HG02870 (cell line): ENCODE measurements at regions not wholly inside any gene's neighbourhood (a gene's known extent, or its start where the extent isn't known, plus 50 kb on each side); places are given as distances from the start of the nearest gene placed in this dataset.

Source experiments
- ATAC-seq: cut with Tn5 transposase; IDR thresholded peaks from one replicate; pipeline ENCODE4 v1.9.1; 2021; ENCODE audit warnings: mild to moderate bottlenecking, moderate library complexity; ENCODE audit not compliant: unreplicated experiment

GRCh38 chr11:90822996-90823395 lies 600.1 kb upstream of the CHORDC1 start:
- no peak for ATAC-seq

DNA sequence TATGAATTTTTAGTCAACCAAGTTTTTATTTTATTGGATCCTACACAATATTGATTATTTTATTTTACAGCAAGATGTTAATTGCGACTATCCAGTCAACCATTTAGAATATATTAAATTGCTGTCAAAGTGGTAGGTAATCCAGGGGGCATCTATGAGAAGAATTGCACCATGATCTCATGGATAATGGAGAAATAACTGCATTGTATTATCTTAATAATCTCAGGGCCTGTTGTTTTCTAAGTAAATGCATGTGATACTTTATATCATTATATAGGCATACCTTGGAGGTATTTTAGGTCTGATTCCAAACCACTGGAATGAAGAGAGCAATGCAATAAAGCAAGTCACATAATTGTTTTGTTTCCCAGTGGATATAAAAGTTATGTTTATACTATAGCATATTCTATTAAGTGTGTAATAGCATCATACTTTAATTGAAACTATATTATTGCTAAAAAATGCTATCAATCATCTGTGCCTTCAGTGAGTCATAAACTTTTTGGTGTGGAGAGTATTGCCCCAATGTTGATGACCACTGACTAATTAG lies 595.4 kb upstream of the CHORDC1 start:
- ATAC-seq = no peak

DNA sequence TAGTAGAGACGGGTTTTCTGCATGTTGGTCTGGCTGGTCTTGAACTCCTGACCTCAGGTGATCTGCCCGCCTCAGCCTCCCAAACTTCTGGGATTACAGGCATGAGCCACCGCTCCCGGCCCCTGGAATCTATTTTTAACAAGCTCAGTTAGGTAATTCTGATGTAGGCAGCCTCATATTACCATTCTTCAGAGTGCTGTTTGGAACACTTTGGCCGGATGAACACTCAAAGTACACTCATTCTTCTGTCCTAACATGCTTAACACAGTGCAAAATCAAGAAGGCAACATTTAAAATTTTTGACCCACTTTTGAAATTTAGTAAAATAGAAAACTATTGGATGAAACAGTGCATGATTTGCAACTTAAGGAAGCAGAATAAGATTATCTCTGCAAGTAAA lies 586.7 kb upstream of the CHORDC1 start:
- ATAC-seq = no peak

DNA sequence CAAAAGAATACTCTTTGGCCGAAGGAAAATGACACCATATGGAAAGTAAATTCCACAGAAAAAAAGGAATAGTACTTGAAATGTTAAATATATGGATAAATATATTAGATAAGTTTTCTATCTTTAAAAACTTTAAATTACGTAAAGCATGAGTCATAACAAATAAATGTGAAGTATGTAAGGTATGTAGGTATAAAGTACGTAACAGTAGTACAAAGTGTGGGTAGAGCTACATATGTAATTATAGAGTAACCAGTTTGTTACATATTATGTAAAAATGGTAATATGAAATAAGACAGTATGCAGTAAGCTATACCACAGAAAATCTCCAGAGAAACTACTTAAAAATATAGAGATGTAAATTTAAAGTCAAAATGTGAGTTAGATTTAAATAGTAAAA lies 582.3 kb upstream of the CHORDC1 start:
- no peak for ATAC-seq

DNA sequence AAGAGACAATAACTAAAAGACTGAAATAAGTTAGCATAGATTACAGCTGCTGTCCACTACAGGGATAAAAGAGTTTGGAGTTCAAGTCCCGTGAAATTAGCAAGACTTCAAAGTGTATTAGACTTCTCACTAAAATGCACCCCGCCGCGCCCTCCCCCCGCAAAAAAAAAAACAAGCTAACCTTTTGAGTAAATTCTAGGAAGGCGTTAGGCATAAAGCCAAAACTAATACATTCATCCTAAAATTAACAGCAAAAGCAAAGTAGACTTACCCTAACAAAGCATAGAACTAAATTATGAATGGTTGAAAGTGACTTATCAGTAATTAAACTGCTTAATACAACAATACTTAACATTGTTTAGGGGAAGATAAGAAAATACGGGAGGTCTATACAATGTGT lies 581.0 kb upstream of the CHORDC1 start:
- no peak for ATAC-seq

DNA sequence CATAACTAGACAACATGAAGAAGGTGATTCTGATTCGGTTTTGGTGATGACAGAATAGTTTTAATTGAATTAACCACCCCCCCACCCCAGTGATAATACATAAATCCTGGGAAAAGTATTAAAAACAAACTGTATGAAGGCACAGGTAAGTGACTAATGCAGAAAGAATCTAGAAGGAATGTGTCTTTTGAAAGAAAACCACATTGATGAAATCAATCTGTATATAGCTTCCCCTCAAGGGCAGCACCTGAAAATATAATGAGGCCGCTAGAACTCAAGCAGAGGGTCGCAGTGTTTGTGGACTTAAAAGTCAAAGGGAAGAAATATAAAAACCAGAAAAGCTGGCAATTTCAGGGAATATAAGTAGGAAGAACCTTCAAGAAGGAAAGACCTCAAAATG lies 580.5 kb upstream of the CHORDC1 start:
- ATAC-seq = no peak

- no peak for ATAC-seq
Measured at GRCh38 chr11:90798769-90799168, 575.9 kb upstream of the CHORDC1 start.

- ATAC-seq = no peak
Measured at GRCh38 chr11:90795746-90796145, 572.9 kb upstream of the CHORDC1 start.

DNA sequence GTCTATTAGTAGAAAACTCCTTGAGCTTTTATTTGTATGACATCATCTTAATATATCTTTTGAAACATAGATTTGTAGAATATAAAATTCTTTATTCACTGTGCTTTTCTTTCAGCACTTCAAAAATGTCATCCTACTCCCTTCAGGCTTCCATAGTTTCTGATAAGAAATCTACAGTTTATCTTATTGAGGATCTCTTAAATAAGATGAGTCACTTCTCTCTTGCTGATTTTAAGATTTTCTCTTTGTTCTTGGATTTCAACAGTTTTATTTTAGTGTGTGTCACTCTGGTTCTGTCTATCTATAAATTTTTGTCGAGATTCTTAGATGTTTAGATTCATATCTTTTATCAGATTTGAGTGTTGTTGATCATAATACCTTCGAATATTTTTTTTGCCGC lies 566.1 kb upstream of the CHORDC1 start:
- ATAC-seq = no peak

DNA sequence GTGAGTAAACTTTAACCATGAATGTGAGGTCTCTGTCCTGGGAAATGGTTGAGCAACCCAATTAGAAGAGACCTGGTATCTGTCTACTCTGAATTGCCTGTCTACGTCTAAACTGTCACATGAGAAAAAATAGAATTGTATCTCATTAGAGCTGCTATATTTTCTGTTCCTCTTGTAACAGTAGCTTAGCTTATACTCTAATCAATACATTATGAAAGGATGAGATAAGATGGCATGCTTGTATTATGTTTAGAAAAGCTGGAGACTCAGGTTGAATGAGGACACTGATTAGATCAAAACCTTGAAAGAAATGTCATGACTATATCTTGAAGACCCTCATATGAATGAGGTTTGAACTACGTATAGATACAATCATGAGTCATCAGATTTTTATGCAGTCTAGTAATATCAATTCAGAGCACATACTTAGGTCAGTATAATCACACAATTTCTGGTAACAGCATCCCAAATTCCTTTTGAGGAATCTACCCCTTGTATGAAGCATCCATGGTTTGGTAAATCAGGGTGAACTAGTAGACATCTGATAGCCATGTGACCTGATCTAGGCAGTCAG lies 561.5 kb upstream of the CHORDC1 start:
- ATAC-seq = no peak

GRCh38 chr11:90783111-90783510 lies 560.3 kb upstream of the CHORDC1 start:
- no peak for ATAC-seq

- no peak for ATAC-seq
Measured at GRCh38 chr11:90779098-90779497, 556.2 kb upstream of the CHORDC1 start.

GRCh38 chr11:90775567-90776165 lies 552.8 kb upstream of the CHORDC1 start:
- ATAC-seq = no peak

DNA sequence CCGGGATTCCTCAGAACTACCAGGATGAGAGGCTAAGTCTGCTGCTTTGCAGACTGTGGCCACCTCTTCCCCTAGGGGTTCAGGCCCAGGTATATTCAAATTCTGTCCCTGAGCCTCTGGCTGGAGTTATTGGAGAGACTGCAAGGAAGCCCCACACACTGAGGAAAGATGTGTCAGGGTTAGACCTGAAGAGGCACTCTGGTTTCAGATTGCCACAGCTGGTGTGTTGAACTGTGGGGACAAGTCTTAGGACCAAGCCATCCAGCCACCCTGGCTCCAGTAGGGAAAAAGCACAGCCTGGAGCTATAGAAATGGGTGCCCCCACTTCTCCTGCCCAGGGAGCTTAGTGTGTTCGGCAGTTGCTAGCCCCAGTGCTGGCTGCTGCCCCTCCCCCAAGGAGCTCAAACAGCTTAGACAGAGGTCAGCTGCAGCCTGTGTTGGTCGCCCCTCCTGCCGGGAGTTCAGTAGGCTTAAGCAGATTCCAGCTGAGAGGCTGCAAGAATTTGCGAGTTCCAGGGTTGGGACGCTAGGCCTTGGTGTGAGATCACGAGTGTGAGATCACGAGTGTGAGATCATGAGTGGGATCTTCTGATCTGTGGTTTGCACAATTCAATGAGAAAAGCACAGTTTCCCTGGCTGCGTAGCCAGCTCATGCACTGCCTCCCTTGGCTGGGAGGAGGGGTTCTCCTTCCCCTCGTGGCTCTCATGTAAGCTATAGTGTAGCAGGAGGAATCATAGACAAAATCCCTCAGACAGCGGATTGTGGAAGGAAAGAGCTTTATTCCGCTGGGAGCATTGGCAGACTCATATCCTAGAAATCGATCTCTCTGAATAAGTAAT lies 552.1 kb upstream of the CHORDC1 start:
- ATAC-seq = no peak

- no peak for ATAC-seq
Measured at GRCh38 chr11:90770007-90770406, 547.2 kb upstream of the CHORDC1 start.

GRCh38 chr11:90766121-90766520 lies 543.3 kb upstream of the CHORDC1 start:
- ATAC-seq = no peak

- ATAC-seq = no peak
Measured at GRCh38 chr11:90764691-90765090, 541.8 kb upstream of the CHORDC1 start.

- ATAC-seq = no peak
Measured at GRCh38 chr11:90757849-90758494, 535.1 kb upstream of the CHORDC1 start.

GRCh38 chr11:90756617-90757016 lies 533.8 kb upstream of the CHORDC1 start:
- ATAC-seq = no peak

GRCh38 chr11:90753546-90753945 lies 530.7 kb upstream of the CHORDC1 start:
- no peak for ATAC-seq

- no peak for ATAC-seq
Measured at GRCh38 chr11:90747057-90747456, 524.2 kb upstream of the CHORDC1 start.
